Glutamatergic neuron (in vitro differentiated cells): ENCODE measurements at regions not wholly inside any gene's neighbourhood (a gene's known extent, or its start where the extent isn't known, plus 50 kb on each side); places are given as distances from the start of the nearest gene placed in this dataset.

Source experiments
- DNase-seq: peaks from one replicate; pipeline ENCODE4 v3.0.0; 2022
- H3K27ac Mint-ChIP-seq: one replicate; pipeline ENCODE4 v1.8.0; 2020; ENCODE audit warnings: mild to moderate bottlenecking, mixed read lengths, inconsistent platforms; ENCODE audit not compliant: unreplicated experiment
- H3K27me3 Mint-ChIP-seq: one replicate; pipeline ENCODE4 v1.8.0; 2020; ENCODE audit warnings: mild to moderate bottlenecking, moderate library complexity, mixed read lengths, inconsistent platforms; ENCODE audit not compliant: unreplicated experiment
- H3K36me3 Mint-ChIP-seq: one replicate; pipeline ENCODE4 v1.8.0; 2020; ENCODE audit warnings: mild to moderate bottlenecking, mixed read lengths, inconsistent platforms; ENCODE audit not compliant: unreplicated experiment
- H3K4me1 Mint-ChIP-seq: one replicate; pipeline ENCODE4 v1.8.0; 2020; ENCODE audit warnings: mild to moderate bottlenecking, low read depth, mixed read lengths, inconsistent platforms; ENCODE audit not compliant: unreplicated experiment
- H3K4me3 Mint-ChIP-seq: one replicate; pipeline ENCODE4 v1.8.0; 2020; ENCODE audit warnings: mild to moderate bottlenecking, mixed read lengths, inconsistent platforms; ENCODE audit not compliant: unreplicated experiment
- H3K9me3 Mint-ChIP-seq: one replicate; pipeline ENCODE4 v1.8.0; 2020; ENCODE audit warnings: mild to moderate bottlenecking, moderate library complexity, mixed read lengths, inconsistent platforms; ENCODE audit not compliant: unreplicated experiment
- CTCF ChIP-seq: fragments of 200-600 bp; sonication (generic); IDR thresholded peaks from one replicate; pipeline ENCODE4 v1.5.0; 2021; ENCODE audit not compliant: partially characterized antibody, unreplicated experiment

- no peak overlapping the region for H3K4me3 Mint-ChIP-seq
- no peak for DNase-seq
- no peaks in the 10 kb centered on the region for H3K36me3 Mint-ChIP-seq
- H3K4me1 Mint-ChIP-seq, result no peaks in the 10 kb centered on the region
- no peak overlapping the region for H3K27ac Mint-ChIP-seq
- H3K9me3 Mint-ChIP-seq, result no peaks in the 10 kb centered on the region
- TF ChIP-seq CTCF, result no peak
- H3K27me3 Mint-ChIP-seq, result peaks cover 2% of the 10 kb centered on the region
Measured at GRCh38 chr2:187934236-187934635, 357.4 kb upstream of the GULP1 start.

- Mint-ChIP-seq H3K9me3 (no peaks in the 10 kb centered on the region), H3K27me3 (peaks cover 2% of the 10 kb centered on the region), H3K36me3 (no peaks in the 10 kb centered on the region), H3K4me1 (no peaks in the 10 kb centered on the region), H3K4me3 (no peak overlapping the region), H3K27ac (no peak overlapping the region)
- DNase-seq, result no peak
- no peak for TF ChIP-seq CTCF
Measured at GRCh38 chr2:187934692-187935091, 357.0 kb upstream of the GULP1 start.

- Mint-ChIP-seq H3K4me1 (no peaks in the 10 kb centered on the region), H3K4me3 (no peak overlapping the region), H3K27ac (no peak overlapping the region), H3K27me3 (no peaks in the 10 kb centered on the region), H3K36me3 (no peaks in the 10 kb centered on the region), H3K9me3 (no peaks in the 10 kb centered on the region)
- no peak for DNase-seq
- no peak for TF ChIP-seq CTCF
Measured at GRCh38 chr2:187935126-187935525, 356.5 kb upstream of the GULP1 start.

- no peak overlapping the region for H3K4me3 Mint-ChIP-seq
- no peaks in the 10 kb centered on the region for H3K36me3 Mint-ChIP-seq
- no peaks in the 10 kb centered on the region for H3K9me3 Mint-ChIP-seq
- no peaks in the 10 kb centered on the region for H3K27me3 Mint-ChIP-seq
- DNase-seq, result no peak
- no peaks in the 10 kb centered on the region for H3K4me1 Mint-ChIP-seq
- H3K27ac Mint-ChIP-seq, result no peak overlapping the region
- TF ChIP-seq CTCF, result no peak
Measured at GRCh38 chr2:187936228-187936627, 355.4 kb upstream of the GULP1 start.

GRCh38 chr2:187939180-187939579, 352.5 kb upstream of the GULP1 start:
- DNase-seq, result no peak
- Mint-ChIP-seq H3K27ac (no peak overlapping the region), H3K36me3 (no peaks in the 10 kb centered on the region), H3K27me3 (no peaks in the 10 kb centered on the region), H3K4me1 (no peaks in the 10 kb centered on the region), H3K4me3 (no peak overlapping the region), H3K9me3 (no peaks in the 10 kb centered on the region)
- TF ChIP-seq CTCF, result no peak
